Umbilical cord (tissue), 1 donor: ENCODE measurements at regions not wholly inside any gene's neighbourhood (a gene's known extent, or its start where the extent isn't known, plus 50 kb on each side); places are given as distances from the start of the nearest gene placed in this dataset.
A peak's percentile ranks its signal among the peaks of the same experiment; 100 is the strongest.

Experiments used
- DNase-seq: peaks from one replicate; pipeline ENCODE4 v3.0.0-alpha.2; 2015; ENCODE audit warnings: low spot score

GRCh38 chr9:89745601-89746376 is 141.0 kb downstream of the GADD45G start:
- no peak for DNase-seq

- peak; percentile 97 for DNase-seq
These were observed 141.7 kb downstream of the GADD45G start for GRCh38 chr9:89746385-89747116.

GRCh38 chr9:89747596-89747995 is 142.8 kb downstream of the GADD45G start:
- DNase-seq, result no peak

- no peak for DNase-seq
These were observed 143.3 kb downstream of the GADD45G start for GRCh38 chr9:89748021-89748670.

GRCh38 chr9:89748831-89749499 is 144.2 kb downstream of the GADD45G start:
- DNase-seq, result no peak

GRCh38 chr9:89749500-89750116 is 144.8 kb downstream of the GADD45G start:
- no peak for DNase-seq

GRCh38 chr9:89750117-89750791 is 145.4 kb downstream of the GADD45G start:
- no peak for DNase-seq

GRCh38 chr9:89751079-89751825 is 146.4 kb downstream of the GADD45G start:
- DNase-seq, result no peak

- no peak for DNase-seq
These were observed 147.3 kb downstream of the GADD45G start for GRCh38 chr9:89752154-89752553.

GRCh38 chr9:89753472-89754055 is 148.8 kb downstream of the GADD45G start:
- no peak for DNase-seq

GRCh38 chr9:89754193-89754592 is 149.4 kb downstream of the GADD45G start:
- no peak for DNase-seq

GRCh38 chr9:89755821-89756220 is 151.0 kb downstream of the GADD45G start:
- no peak for DNase-seq

GRCh38 chr9:89756891-89757537 is 152.2 kb downstream of the GADD45G start:
- no peak for DNase-seq

- no peak for DNase-seq
These were observed 153.1 kb downstream of the GADD45G start for GRCh38 chr9:89757776-89758528.

GRCh38 chr9:89759572-89759971 is 154.8 kb downstream of the GADD45G start:
- DNase-seq, result no peak

- no peak for DNase-seq
These were observed 155.3 kb downstream of the GADD45G start for GRCh38 chr9:89760123-89760522.

GRCh38 chr9:89764217-89764616 is 159.4 kb downstream of the GADD45G start:
- DNase-seq, result no peak

- DNase-seq, result no peak
These were observed 160.6 kb downstream of the GADD45G start for GRCh38 chr9:89765211-89765946.
